SH-SY5Y (cell line): ENCODE measurements at regions not wholly inside any gene's neighbourhood (a gene's known extent, or its start where the extent isn't known, plus 50 kb on each side); places are given as distances from the start of the nearest gene placed in this dataset.

Source experiments
- GATA2 ChIP-seq: IDR thresholded peaks from 2 replicates; pipeline ENCODE4 v1.6.1; 2011; ENCODE audit warnings: mild to moderate bottlenecking, low read depth, low read length
- GATA3 ChIP-seq: IDR thresholded peaks from 2 replicates; pipeline ENCODE4 v1.6.1; 2011; ENCODE audit warnings: low read depth, mild to moderate bottlenecking, low read length, moderate library complexity

GRCh38 chr21:18673789-18674188, 270.2 kb upstream of the TMPRSS15 start:
- TF ChIP-seq GATA2 (no peak), GATA3 (no peak)
